HUDEP-2 (cell line): ENCODE measurements at regions not wholly inside any gene's neighbourhood (a gene's known extent, or its start where the extent isn't known, plus 50 kb on each side); places are given as distances from the start of the nearest gene placed in this dataset.
"Not testable (repeated sequence)": the region's sequence is repeated elsewhere in the genome, so short reads cannot be mapped to it uniquely, and the experiment has no call there.

Experiments
- DNase-seq, 76 experiments: peaks; one replicate each; lab custom pipeline; 2025; ENCODE audit not compliant: unreplicated experiment in 76 of 76; lab: John Stamatoyannopoulos, UW

- DNase-seq: no peak
Measured at GRCh38 chr5:106415541-106415940, 1255.2 kb downstream of the EFNA5 start.

GRCh38 chr5:106414342-106414741, 1256.4 kb downstream of the EFNA5 start:
- DNase-seq: no peak

GRCh38 chr5:106412606-106413005, 1258.1 kb downstream of the EFNA5 start:
- no peak for DNase-seq

GRCh38 chr5:106408570-106408969, 1262.2 kb downstream of the EFNA5 start:
- DNase-seq: no peak

GRCh38 chr5:106408141-106408540, 1262.6 kb downstream of the EFNA5 start:
- DNase-seq: no peak

- DNase-seq: no peak
Measured at GRCh38 chr5:106401561-106401960, 1269.2 kb downstream of the EFNA5 start.

- no peak for DNase-seq
Measured at GRCh38 chr5:106399391-106399790, 1271.3 kb downstream of the EFNA5 start.

- no peak for DNase-seq
Measured at GRCh38 chr5:106397700-106398099, 1273.0 kb downstream of the EFNA5 start.

GRCh38 chr5:106393276-106393675, 1277.5 kb downstream of the EFNA5 start:
- no peak for DNase-seq

GRCh38 chr5:106392766-106393165, 1278.0 kb downstream of the EFNA5 start:
- DNase-seq: no peak

- not testable (repeated sequence) for DNase-seq
Measured at GRCh38 chr5:106387767-106388166, 1283.0 kb downstream of the EFNA5 start.

GRCh38 chr5:106386287-106386686, 1284.5 kb downstream of the EFNA5 start:
- no peak for DNase-seq

- no peak for DNase-seq
Measured at GRCh38 chr5:106380736-106381135, 1290.0 kb downstream of the EFNA5 start.

- no peak for DNase-seq
Measured at GRCh38 chr5:106376522-106376921, 1294.2 kb downstream of the EFNA5 start.

GRCh38 chr5:106374956-106375355, 1295.8 kb downstream of the EFNA5 start:
- no peak for DNase-seq

- no peak for DNase-seq
Measured at GRCh38 chr5:106368021-106368420, 1302.7 kb downstream of the EFNA5 start.

- no peak for DNase-seq
Measured at GRCh38 chr5:106367281-106367680, 1303.5 kb downstream of the EFNA5 start.

GRCh38 chr5:106363578-106363977, 1307.2 kb downstream of the EFNA5 start:
- DNase-seq: no peak

GRCh38 chr5:106361905-106362304, 1308.8 kb downstream of the EFNA5 start:
- DNase-seq: no peak

- DNase-seq: no peak
Measured at GRCh38 chr5:106331415-106331814, 1339.3 kb downstream of the EFNA5 start.

- DNase-seq: no peak
Measured at GRCh38 chr5:106324356-106324755, 1346.4 kb downstream of the EFNA5 start.

GRCh38 chr5:106321242-106321641, 1349.5 kb downstream of the EFNA5 start:
- DNase-seq: no peak

- DNase-seq: no peak
Measured at GRCh38 chr5:106314221-106314824, 1356.4 kb downstream of the EFNA5 start.
